Stimulated activated CD4-positive, alpha-beta T cell treated with anti-CD3 and anti-CD28 coated beads, TNF-alpha, amount 100 ng/mL, for 48 hours (primary cell): ENCODE measurements at regions not wholly inside any gene's neighbourhood (a gene's known extent, or its start where the extent isn't known, plus 50 kb on each side); places are given as distances from the start of the nearest gene placed in this dataset.

ENCODE experiments used
- DNase-seq, 3 donors: peaks; one replicate each; pipeline ENCODE4 v3.0.0-alpha.2; 2020; ENCODE audit warnings: low read depth in 3 of 3

- no peak for DNase-seq
These were observed 50.7 kb upstream of the GPR157 start for GRCh38 chr1:9179463-9180110.

GRCh38 chr1:9180111-9180819 is 51.4 kb upstream of the GPR157 start:
- no peak for DNase-seq

- peak; percentile 34 to 73 (median 56) for DNase-seq
These were observed 52.4 kb upstream of the GPR157 start for GRCh38 chr1:9181176-9181906.

DNA sequence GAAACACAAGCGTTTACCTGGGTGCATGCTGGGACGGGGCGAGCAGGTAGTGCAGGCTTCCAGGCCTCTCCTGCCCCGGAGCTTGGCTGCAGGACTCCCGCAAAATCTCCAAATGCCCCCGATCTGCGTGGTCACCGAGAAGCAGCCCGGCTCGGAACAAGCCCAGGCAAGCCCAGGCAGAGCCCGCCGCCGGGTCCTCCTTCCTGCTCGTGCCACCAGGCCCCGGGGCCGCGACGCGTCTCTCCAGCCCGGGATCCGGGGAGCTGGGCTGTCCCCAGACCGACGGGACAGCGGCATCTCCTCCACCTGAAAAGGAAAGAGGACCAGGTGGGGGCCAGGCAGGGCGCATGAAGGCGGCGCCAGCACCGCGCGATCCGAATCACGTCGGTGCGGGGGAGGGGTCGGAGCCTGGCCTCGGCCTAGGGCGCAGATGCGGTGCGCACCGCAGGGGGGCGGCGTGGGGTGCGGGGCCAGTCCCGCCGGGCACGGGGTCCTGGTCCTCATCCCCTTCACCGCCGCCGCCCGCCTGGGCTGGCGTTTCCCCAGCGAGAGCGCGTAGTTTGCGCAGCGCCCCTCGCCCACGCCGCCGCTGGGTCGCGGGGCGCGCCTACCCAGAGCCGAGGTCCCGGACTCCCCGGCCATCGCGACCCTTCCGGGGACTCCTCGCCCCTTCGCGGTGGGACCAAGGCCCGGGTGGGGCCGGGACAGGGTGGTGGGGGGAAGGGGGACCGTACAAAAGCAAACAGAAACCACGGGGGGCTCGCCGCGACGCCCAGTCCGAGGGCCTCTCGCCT is 52.4 kb upstream of the H6PD start:
- no peak for DNase-seq

GRCh38 chr1:9182784-9183257 is 51.8 kb upstream of the H6PD start:
- DNase-seq = no peak

- DNase-seq = no peak
These were observed 51.1 kb upstream of the H6PD start for GRCh38 chr1:9183441-9183840.

DNA sequence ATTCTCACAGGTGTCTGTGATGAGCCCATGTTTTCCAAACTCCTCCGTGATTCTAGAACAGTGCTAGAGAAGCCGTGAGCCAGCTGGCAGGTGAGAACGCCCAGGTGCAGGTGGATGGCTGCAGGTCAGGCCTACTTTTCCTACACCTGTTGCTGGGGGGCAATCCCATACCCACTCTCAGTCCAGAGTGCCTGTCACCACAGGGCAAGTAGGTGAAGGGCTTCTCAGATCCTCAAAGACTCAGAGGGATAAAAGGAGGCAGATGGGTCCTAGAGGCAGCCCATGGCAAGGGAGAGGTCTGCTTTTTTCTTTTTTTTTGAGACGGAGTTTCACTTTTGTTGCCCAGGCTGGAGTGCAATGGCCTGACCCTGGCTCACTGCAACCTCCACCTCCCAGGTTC is 50.7 kb upstream of the H6PD start:
- DNase-seq = no peak

GRCh38 chr1:9184749-9185148 is 49.8 kb upstream of the H6PD start:
- DNase-seq = no peak
